Testis (tissue), 2 donors: ENCODE measurements at regions not wholly inside any gene's neighbourhood (a gene's known extent, or its start where the extent isn't known, plus 50 kb on each side); places are given as distances from the start of the nearest gene placed in this dataset.

ENCODE experiments used
- DNase-seq: peaks from one replicate; pipeline ENCODE4 v3.0.0-alpha.2; 2019
- H3K27ac ChIP-seq, 2 donors: fragments of 200-600 bp; sonication (generic); one replicate each; pipeline ENCODE4 v1.5.1; 2019
- H3K27me3 ChIP-seq: fragments of 200-600 bp; sonication (generic); one replicate; pipeline ENCODE4 v1.5.1; 2019
- H3K36me3 ChIP-seq: fragments of 200-600 bp; sonication (generic); one replicate; pipeline ENCODE4 v1.5.1; 2017; ENCODE audit warnings: low read depth; ENCODE audit errors: missing control alignments
- H3K4me1 ChIP-seq: fragments of 200-600 bp; sonication (generic); one replicate; pipeline ENCODE4 v1.5.1; 2019
- H3K4me3 ChIP-seq, 2 donors: fragments of 200-600 bp; sonication (generic); one replicate each; pipeline ENCODE4 v1.5.1; 2017 to 2019
- H3K9me3 ChIP-seq: fragments of 200-600 bp; sonication (generic); one replicate; pipeline ENCODE4 v1.5.1; 2017
- POLR2A ChIP-seq: fragments of 450-650 bp; IDR thresholded peaks from one replicate; pipeline ENCODE4 v1.6.1; 2017; ENCODE audit warnings: antibody characterized with exemption, mild to moderate bottlenecking, moderate library complexity
- WGBS, 2 donors: methylation state at CpG; one replicate each; pipeline ENCODE4 v1.1.5; 2018; 5-methylcytosine and 5-hydroxymethylcytosine counted together
- intact Hi-C: fragments of 100-400 bp; cut with DNase I; formaldehyde crosslinking; loops from one replicate; pipeline ENCODE4 v1.15.1; 2023; ENCODE audit warnings: low total_unique reads
- TF ChIP-seq, protein P1 (sequence below), 3 experiments: fragments of 450-650 bp in 2 of 3; fragments of 200-600 bp in 1 of 3; sonication (generic) in 1 of 3; IDR thresholded peaks; one replicate each; pipeline ENCODE4 v1.5.1; 2016 to 2019; ENCODE audit warnings: antibody characterized with exemption in 3 of 3, mild to moderate bottlenecking in 2 of 3, moderate library complexity in 1 of 3

- TF ChIP-seq, protein P1, sequence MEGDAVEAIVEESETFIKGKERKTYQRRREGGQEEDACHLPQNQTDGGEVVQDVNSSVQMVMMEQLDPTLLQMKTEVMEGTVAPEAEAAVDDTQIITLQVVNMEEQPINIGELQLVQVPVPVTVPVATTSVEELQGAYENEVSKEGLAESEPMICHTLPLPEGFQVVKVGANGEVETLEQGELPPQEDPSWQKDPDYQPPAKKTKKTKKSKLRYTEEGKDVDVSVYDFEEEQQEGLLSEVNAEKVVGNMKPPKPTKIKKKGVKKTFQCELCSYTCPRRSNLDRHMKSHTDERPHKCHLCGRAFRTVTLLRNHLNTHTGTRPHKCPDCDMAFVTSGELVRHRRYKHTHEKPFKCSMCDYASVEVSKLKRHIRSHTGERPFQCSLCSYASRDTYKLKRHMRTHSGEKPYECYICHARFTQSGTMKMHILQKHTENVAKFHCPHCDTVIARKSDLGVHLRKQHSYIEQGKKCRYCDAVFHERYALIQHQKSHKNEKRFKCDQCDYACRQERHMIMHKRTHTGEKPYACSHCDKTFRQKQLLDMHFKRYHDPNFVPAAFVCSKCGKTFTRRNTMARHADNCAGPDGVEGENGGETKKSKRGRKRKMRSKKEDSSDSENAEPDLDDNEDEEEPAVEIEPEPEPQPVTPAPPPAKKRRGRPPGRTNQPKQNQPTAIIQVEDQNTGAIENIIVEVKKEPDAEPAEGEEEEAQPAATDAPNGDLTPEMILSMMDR (IDR thresholded peaks at IDR 0.05) = no peak
- no peak for TF ChIP-seq POLR2A
- H3K9me3 ChIP-seq = no peaks in the 10 kb centered on the region
- no peaks in the 10 kb centered on the region for H3K27me3 ChIP-seq
- no peak for DNase-seq
- H3K27ac ChIP-seq = no peak overlapping the region
- H3K36me3 ChIP-seq = no peaks in the 10 kb centered on the region
- WGBS, 2 donors = 68 to 86% methylated on average over 1 of the region's 1 CpG
- H3K4me1 ChIP-seq = no peaks in the 10 kb centered on the region
- no peak overlapping the region for H3K4me3 ChIP-seq
- intact Hi-C loops = no loop called here
These were observed 51.6 kb upstream of the CREB5 start for GRCh38 chr7:28360739-28361138.

DNA sequence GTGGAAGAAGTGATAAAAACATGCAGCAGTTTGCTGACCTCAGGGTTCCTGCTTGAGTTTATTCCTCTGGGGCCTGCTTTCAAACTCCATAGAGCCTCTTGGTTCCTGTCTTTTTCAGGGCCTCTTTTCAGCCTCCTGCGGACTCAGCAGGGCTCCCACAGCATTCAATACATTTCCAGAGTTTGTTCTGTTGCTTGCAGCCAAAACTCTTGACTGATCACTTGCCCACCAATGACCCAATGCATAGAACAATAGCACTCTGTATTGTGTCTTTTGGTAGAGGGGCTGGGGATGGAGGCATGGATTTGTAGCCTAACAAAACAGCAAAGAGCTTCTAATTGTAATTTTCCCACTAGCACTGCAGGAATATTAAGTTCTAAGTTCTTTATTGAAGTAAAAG, 50.8 kb upstream of the CREB5 start:
- no peak for TF ChIP-seq POLR2A
- TF ChIP-seq, protein P1 (IDR thresholded peaks at IDR 0.05) = no peak
- Histone ChIP-seq H3K36me3 (no peaks in the 10 kb centered on the region), H3K9me3 (no peaks in the 10 kb centered on the region), H3K27ac (no peak overlapping the region), H3K27me3 (no peaks in the 10 kb centered on the region), H3K4me1 (no peaks in the 10 kb centered on the region), H3K4me3 (no peak overlapping the region)
- whole genome bisulfite sequencing, 2 donors = 89 to 92% methylated on average over 1 of the region's 1 CpG
- no peak for DNase-seq
- intact Hi-C loops = no loop called here

DNA sequence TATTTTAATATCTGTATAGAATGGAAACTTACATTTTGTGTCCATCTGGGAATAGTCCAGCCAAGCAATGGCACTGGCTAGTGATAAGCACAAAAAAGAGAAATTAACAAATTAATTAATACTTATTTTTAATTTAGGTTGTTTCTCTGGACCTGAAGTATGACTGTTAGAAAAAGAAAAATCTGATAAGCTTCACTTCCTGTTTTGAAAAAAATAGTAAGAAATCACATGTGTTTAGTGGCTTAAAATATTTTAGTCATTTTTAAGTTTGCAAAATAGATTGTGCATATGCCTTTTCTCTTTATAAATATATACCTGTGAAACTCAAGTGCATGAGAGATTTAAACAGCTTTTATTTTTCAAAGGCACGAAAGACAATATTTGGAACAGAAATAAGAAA, 50.1 kb upstream of the CREB5 start:
- H3K9me3 ChIP-seq = no peaks in the 10 kb centered on the region
- TF ChIP-seq POLR2A = no peak
- TF ChIP-seq, protein P1 (IDR thresholded peaks at IDR 0.05) = no peak
- no peaks in the 10 kb centered on the region for H3K36me3 ChIP-seq
- no peaks in the 10 kb centered on the region for H3K4me1 ChIP-seq
- WGBS, 2 donors = 86 to 93% methylated on average over 1 of the region's 1 CpG
- intact Hi-C loops = no loop called here
- DNase-seq = no peak
- H3K27ac ChIP-seq = no peak overlapping the region
- no peaks in the 10 kb centered on the region for H3K27me3 ChIP-seq
- no peak overlapping the region for H3K4me3 ChIP-seq
